OCI-LY7 (cell line): ENCODE measurements at regions not wholly inside any gene's neighbourhood (a gene's known extent, or its start where the extent isn't known, plus 50 kb on each side); places are given as distances from the start of the nearest gene placed in this dataset.

ENCODE experiments used
- BruUV-seq: library from RNA; stranded (reverse); fragments of 400-500 nt; replicated peaks from 2 replicates; lab custom pipeline; 2021; lab: Mats Ljungman, UMichigan
- CTCF ChIA-PET: fragments of 300-600 bp; sonication (Branson Sonifier 250); formaldehyde crosslinking; loops from one replicate; lab custom pipeline; 2022; ENCODE audit warnings: antibody characterized with exemption; ENCODE audit not compliant: unreplicated experiment; lab: Charles Lee
- POLR2A ChIA-PET: fragments of 300-600 bp; sonication (Branson Sonifier 250); formaldehyde crosslinking; loops from one replicate; lab custom pipeline; 2022; ENCODE audit warnings: antibody characterized with exemption; lab: Charles Lee
- DNase-seq: peaks from one replicate; pipeline ENCODE4 v3.0.0-alpha.2; 2015; ENCODE audit warnings: low spot score
- H2AFZ ChIP-seq: fragments of 200-600 bp; sonication (generic), shearing (Covaris generic); 2 replicates; pipeline ENCODE4 v1.6.1; 2014; ENCODE audit warnings: mild to moderate bottlenecking, antibody characterized with exemption, low read length, moderate library complexity
- H3K27ac ChIP-seq: fragments of 200-600 bp; sonication (generic); 2 replicates; pipeline ENCODE4 v1.5.1; 2014; ENCODE audit warnings: mixed run types, low read depth, mild to moderate bottlenecking, moderate library complexity, low read length, inconsistent platforms; ENCODE audit not compliant: poor library complexity, severe bottlenecking
- H3K36me3 ChIP-seq: fragments of 200-600 bp; sonication (generic); 2 replicates; pipeline ENCODE4 v1.6.1; 2014; ENCODE audit warnings: mild to moderate bottlenecking, antibody characterized with exemption, low read length, moderate library complexity, mixed read lengths; ENCODE audit not compliant: insufficient read depth
- H3K4me1 ChIP-seq: fragments of 200-600 bp; sonication (generic); 2 replicates; pipeline ENCODE4 v1.5.1; 2014; ENCODE audit warnings: mild to moderate bottlenecking, low read length; ENCODE audit not compliant: insufficient read depth, poor library complexity, severe bottlenecking
- H3K4me2 ChIP-seq: fragments of 200-600 bp; sonication (generic); 2 replicates; pipeline ENCODE4 v1.6.1; 2014; ENCODE audit warnings: mild to moderate bottlenecking, low read length
- H3K4me3 ChIP-seq: fragments of 200-600 bp; sonication (generic); 2 replicates; pipeline ENCODE4 v1.5.1; 2014; ENCODE audit warnings: mild to moderate bottlenecking, low read depth, low read length; ENCODE audit not compliant: poor library complexity, severe bottlenecking
- H3K79me2 ChIP-seq: fragments of 200-600 bp; sonication (generic); 2 replicates; pipeline ENCODE4 v1.6.1; 2016; ENCODE audit warnings: low read depth, mild to moderate bottlenecking, low read length, moderate library complexity, mixed read lengths; ENCODE audit not compliant: insufficient read depth
- H3K9me2 ChIP-seq: fragments of 200-600 bp; sonication (generic); 2 replicates; pipeline ENCODE4 v1.6.1; 2016; ENCODE audit warnings: mild to moderate bottlenecking, low read length, mixed read lengths; ENCODE audit not compliant: insufficient read depth
- H3K9me3 ChIP-seq: fragments of 200-600 bp; sonication (generic); 2 replicates; pipeline ENCODE4 v1.6.1; 2014; ENCODE audit warnings: mild to moderate bottlenecking, mixed run types, low read length, mixed read lengths
- H4K20me1 ChIP-seq: fragments of 200-600 bp; sonication (generic); 2 replicates; pipeline ENCODE4 v1.6.1; 2014; ENCODE audit warnings: mild to moderate bottlenecking, antibody characterized with exemption, low read length, moderate library complexity, mixed read lengths; ENCODE audit not compliant: insufficient read depth
- CTCF ChIP-seq: fragments of 200-600 bp; sonication (generic); conservative IDR thresholded peaks from 2 replicates; pipeline ENCODE4 v1.5.1; 2014; ENCODE audit warnings: mild to moderate bottlenecking, antibody characterized with exemption, low read length, moderate library complexity, mixed read lengths
- EZH2phosphoT487 ChIP-seq: fragments of 200-600 bp; sonication (generic); IDR thresholded peaks from 2 replicates; pipeline ENCODE4 v1.6.1; 2018; ENCODE audit warnings: low read depth, borderline replicate concordance, mild to moderate bottlenecking, mixed run types, antibody characterized with exemption, low read length, moderate library complexity, mixed read lengths
- intact Hi-C: fragments of 100-400 bp; cut with micrococcal nuclease; formaldehyde crosslinking; loops from one replicate; pipeline ENCODE4 v1.10.0; 2022; ENCODE audit not compliant: unreplicated experiment

GRCh38 chr2:57834666-57835065 lies 211.9 kb upstream of the VRK2 start:
- no peaks in the 10 kb centered on the region for H3K36me3 ChIP-seq
- intact Hi-C loops: no loop called here
- no peak for DNase-seq
- H2AFZ ChIP-seq: no peak overlapping the region
- no peaks in the 10 kb centered on the region for H3K9me2 ChIP-seq
- H4K20me1 ChIP-seq: no peaks in the 10 kb centered on the region
- no TSS peak for BruUV-seq
- ChIA-PET POLR2A (interaction anchor here (0.5 kb wide), 1 partner anchor 19 kb away, joined by 3 read pairs; no protein-coding TSS in a partner anchor), CTCF (no interaction called here)
- H3K79me2 ChIP-seq: no peaks in the 10 kb centered on the region
- H3K4me2 ChIP-seq: no peak overlapping the region
- H3K4me3 ChIP-seq: no peak overlapping the region
- H3K9me3 ChIP-seq: no peaks in the 10 kb centered on the region
- TF ChIP-seq EZH2phosphoT487: no peak
- no peak overlapping the region for H3K27ac ChIP-seq
- no peaks in the 10 kb centered on the region for H3K4me1 ChIP-seq

- intact Hi-C loops: no loop called here
- Histone ChIP-seq H2AFZ (no peak overlapping the region), H4K20me1 (no peaks in the 10 kb centered on the region), H3K27ac (no peak overlapping the region), H3K36me3 (no peaks in the 10 kb centered on the region), H3K4me1 (no peaks in the 10 kb centered on the region), H3K9me2 (no peaks in the 10 kb centered on the region), H3K9me3 (no peaks in the 10 kb centered on the region), H3K79me2 (no peaks in the 10 kb centered on the region), H3K4me2 (no peak overlapping the region), H3K4me3 (no peak overlapping the region)
- no peak for TF ChIP-seq EZH2phosphoT487
- no peak for TF ChIP-seq CTCF
- no peak for DNase-seq
- POLR2A ChIA-PET: no interaction called here
- CTCF ChIA-PET: no interaction called here
- no TSS peak for BruUV-seq
Observed at GRCh38 chr2:57842531-57842930, 204.1 kb upstream of the VRK2 start.

DNA sequence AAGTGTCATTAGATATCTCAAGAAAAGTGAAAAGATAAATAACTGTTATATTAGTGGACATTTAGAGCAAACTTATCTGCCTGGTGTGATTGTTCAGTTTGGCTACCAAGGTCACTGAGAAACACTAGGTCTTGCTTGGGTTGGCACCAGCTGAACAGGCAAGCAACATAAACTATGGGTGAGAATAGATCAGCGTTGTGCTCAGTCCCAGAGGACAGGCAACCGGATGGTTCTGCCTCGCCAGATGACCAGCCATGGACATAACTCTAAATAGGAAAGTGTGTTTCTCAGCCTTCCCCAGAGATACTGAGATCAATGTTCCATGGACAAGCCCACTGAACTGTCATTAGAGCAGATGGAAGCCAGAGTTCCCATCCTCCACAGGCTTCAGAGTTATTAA lies 203.4 kb upstream of the VRK2 start:
- no TSS peak for BruUV-seq

More for the DNA sequence above, 203.4 kb upstream of the VRK2 start:
- Histone ChIP-seq H3K4me3 (no peak overlapping the region), H3K27ac (no peak overlapping the region), H2AFZ (no peak overlapping the region), H3K36me3 (no peaks in the 10 kb centered on the region), H3K4me1 (no peaks in the 10 kb centered on the region), H3K4me2 (no peak overlapping the region), H3K9me3 (no peaks in the 10 kb centered on the region), H3K79me2 (no peaks in the 10 kb centered on the region), H4K20me1 (no peaks in the 10 kb centered on the region), H3K9me2 (no peaks in the 10 kb centered on the region)
- POLR2A ChIA-PET: no interaction called here
- no peak for DNase-seq
- no peak for TF ChIP-seq CTCF
- CTCF ChIA-PET: no interaction called here
- intact Hi-C loops: no loop called here
